Bronchial epithelial cell (primary cell): ENCODE measurements at regions not wholly inside any gene's neighbourhood (a gene's known extent, or its start where the extent isn't known, plus 50 kb on each side); places are given as distances from the start of the nearest gene placed in this dataset.

Experiments
- DNase-seq: peaks from one replicate; pipeline ENCODE4 v3.0.0-alpha.2; 2010; ENCODE audit warnings: low read depth
- FAIRE-seq: peaks from 2 replicates; lab custom pipeline; 2011; peaks lifted over from hg19 to GRCh38; lab: Jason Lieb, UNC
- H3K27me3 ChIP-seq: 2 replicates; pipeline ENCODE4 v1.5.1; 2011; ENCODE audit warnings: low read length; ENCODE audit not compliant: control insufficient read depth, insufficient read depth
- H3K36me3 ChIP-seq: 2 replicates; pipeline ENCODE4 v1.5.1; 2011; ENCODE audit warnings: low read length; ENCODE audit not compliant: control insufficient read depth, insufficient read depth
- H3K4me3 ChIP-seq: 2 replicates; pipeline ENCODE4 v1.5.1; 2011; ENCODE audit warnings: mild to moderate bottlenecking, low read depth, low read length, control low read depth
- CTCF ChIP-seq: IDR thresholded peaks from 2 replicates; pipeline ENCODE4 v1.5.1; 2011; ENCODE audit warnings: mild to moderate bottlenecking, moderate library complexity, low read length, control low read depth, inconsistent platforms; ENCODE audit not compliant: insufficient read depth, severe bottlenecking

DNA sequence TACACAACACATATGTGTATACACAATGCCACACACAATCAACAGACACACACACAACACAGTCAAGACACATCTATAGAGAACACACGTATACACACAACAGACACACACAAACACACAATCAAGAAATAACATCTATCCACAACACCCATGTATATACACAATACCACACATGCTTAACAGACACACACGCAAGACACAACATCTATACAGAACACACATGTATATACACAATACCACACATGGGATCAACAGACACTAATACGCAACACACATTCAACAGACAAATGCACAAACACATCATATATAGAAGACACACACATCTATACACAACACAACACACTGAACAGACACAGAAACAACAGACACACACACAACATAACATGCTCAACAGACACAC, 234.8 kb downstream of the SHOX start:
- FAIRE-seq: no peak
- H3K4me3 ChIP-seq: no peak overlapping the region
- no peaks in the 10 kb centered on the region for H3K27me3 ChIP-seq
- no peaks in the 10 kb centered on the region for H3K36me3 ChIP-seq
- no peak for TF ChIP-seq CTCF
- no peak for DNase-seq

- Histone ChIP-seq H3K27me3 (no peaks in the 10 kb centered on the region), H3K4me3 (no peak overlapping the region), H3K36me3 (no peaks in the 10 kb centered on the region)
- DNase-seq (no peak), FAIRE-seq (no peak)
- no peak for TF ChIP-seq CTCF
Observed at GRCh38 chrX:861921-862320, 231.3 kb downstream of the SHOX start.

- no peak for DNase-seq
- H3K4me3 ChIP-seq: no peak overlapping the region
- FAIRE-seq: no peak
Observed at GRCh38 chrX:861340-861890, 230.8 kb downstream of the SHOX start.

GRCh38 chrX:859329-859728, 228.7 kb downstream of the SHOX start:
- Histone ChIP-seq H3K27me3 (no peaks in the 10 kb centered on the region), H3K36me3 (no peaks in the 10 kb centered on the region), H3K4me3 (no peak overlapping the region)
- DNase-seq: no peak
- no peak for FAIRE-seq
- TF ChIP-seq CTCF: no peak

More at GRCh38 chrX:861340-861890, 230.8 kb downstream of the SHOX start:
- no peaks in the 10 kb centered on the region for H3K36me3 ChIP-seq
- H3K27me3 ChIP-seq: no peaks in the 10 kb centered on the region
- TF ChIP-seq CTCF: no peak

GRCh38 chrX:858542-859078, 228.0 kb downstream of the SHOX start:
- FAIRE-seq: no peak
- no peak for DNase-seq

More at GRCh38 chrX:858542-859078, 228.0 kb downstream of the SHOX start:
- no peak for TF ChIP-seq CTCF
- no peak overlapping the region for H3K4me3 ChIP-seq
- no peaks in the 10 kb centered on the region for H3K36me3 ChIP-seq
- H3K27me3 ChIP-seq: no peaks in the 10 kb centered on the region
